ENCODE measurements at regions not wholly inside any gene's neighbourhood (a gene's known extent, or its start where the extent isn't known, plus 50 kb on each side); places are given as distances from the start of the nearest gene placed in this dataset.

DNA sequence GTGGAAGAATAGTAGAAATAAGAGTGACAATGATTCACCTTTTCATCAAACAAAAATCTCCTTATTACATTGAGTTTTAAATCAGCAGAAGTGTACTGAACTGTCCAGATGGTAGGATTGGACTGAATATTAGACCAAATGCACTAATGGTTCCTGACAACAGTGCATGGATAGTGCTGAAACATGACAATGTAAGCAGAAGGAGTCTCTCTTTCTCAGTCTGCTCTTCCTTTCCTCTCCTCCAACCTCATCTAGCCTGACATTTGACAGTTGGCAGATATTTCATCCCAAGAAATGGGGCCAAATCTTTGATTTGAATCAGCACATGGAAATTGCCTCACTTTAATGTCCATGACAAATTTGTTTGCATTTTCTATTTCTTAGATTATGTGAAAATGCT lies 225.1 kb upstream of the PLSCR5 start:
- DNase-seq: peak in 1 of 2 experiments; percentile 4

DNA sequence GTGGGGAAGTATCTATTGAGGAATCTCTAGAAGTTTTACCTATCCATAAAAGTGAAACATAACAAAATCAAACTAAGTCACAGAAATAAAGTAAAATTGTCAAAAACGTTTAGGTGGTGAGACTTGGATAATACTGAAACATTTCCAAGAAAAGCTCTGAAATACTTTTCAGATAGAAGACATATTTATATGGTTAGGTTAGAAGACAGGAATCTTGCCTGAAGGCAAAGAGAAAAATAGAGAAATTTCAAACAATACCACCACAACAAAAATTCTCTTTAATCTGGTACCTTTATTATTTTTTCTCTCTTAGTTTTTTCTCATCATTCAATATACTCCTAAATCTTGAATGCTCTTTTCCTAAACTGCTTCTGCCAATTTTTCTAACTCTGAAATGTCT lies 222.7 kb upstream of the PLSCR5 start:
- no peak for DNase-seq

DNA sequence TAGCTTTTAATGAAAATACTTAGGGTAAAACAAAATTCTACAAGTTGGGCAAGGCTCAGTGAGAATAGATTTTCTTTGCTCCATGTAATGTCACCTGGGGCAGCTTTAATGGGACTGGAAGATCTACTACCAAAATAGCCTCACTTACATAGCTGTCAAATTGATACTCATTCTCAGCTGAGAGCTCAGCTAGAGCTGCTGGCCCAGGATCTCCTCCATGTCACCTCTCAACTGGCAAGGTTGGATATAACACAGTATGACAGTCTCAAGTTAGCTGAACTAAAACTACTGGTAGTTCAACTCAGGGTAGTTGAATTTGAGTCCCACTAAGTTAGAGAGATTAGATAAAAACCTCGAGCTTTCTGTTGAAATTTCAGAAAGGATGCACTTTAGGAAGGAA lies 218.5 kb upstream of the PLSCR5 start:
- DNase-seq: no peak

DNA sequence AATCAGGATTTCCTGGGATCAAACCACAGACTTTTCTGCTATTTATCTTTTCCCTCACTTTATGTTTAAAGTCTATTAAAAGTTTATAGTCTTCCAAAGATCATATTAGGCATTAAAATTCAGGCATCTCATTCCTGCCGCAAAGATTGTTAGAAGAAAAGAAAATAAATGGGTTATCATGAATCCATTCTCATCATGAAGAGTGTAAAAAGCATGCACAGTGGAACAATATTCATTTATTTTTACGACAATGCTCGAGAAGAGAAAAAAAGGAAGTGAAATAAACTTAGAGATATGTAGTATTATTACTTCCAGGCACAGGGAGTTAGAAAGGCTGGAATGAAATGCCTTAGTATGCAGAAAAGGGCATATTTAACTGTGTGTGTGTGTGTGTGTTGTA lies 213.7 kb upstream of the PLSCR5 start:
- DNase-seq: no peak

DNA sequence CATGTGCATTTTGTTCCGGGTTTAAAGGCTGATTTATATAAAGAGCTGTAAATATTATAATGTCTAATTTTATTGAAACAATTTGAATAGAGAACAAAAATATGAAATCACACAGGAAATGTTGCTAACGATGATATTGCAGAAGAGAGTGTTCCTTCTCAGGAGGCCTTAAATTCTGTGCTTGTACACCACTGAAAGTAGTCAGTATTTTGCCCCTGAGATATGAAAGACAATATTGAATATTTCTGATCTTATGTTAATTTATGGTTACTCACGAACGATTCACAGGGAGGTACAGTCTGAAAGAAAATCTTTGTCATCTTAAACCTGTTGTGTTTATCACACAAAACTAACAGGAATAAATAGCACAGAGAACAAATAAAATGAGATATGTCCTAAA lies 213.2 kb upstream of the PLSCR5 start:
- no peak for DNase-seq

DNA sequence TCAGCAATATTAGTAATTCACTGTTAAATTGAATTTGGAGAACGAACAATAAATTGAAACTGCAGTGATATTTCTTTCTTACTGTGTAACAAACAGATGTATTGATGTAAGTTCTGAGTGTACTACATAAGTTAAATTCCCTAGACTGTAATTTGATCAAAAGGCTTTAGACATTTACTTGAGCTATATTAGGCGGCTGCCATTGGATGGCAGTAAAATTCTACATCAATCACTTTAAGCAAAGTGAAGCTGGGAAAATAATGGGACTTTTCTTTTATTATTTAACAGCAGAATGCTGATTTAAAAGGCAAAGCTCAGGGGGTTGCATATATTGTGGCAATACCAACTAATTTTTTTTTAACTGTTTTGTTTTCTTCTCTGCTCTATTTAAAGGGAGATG lies 212.6 kb upstream of the PLSCR5 start:
- DNase-seq: peak; percentile 31 to 46

DNA sequence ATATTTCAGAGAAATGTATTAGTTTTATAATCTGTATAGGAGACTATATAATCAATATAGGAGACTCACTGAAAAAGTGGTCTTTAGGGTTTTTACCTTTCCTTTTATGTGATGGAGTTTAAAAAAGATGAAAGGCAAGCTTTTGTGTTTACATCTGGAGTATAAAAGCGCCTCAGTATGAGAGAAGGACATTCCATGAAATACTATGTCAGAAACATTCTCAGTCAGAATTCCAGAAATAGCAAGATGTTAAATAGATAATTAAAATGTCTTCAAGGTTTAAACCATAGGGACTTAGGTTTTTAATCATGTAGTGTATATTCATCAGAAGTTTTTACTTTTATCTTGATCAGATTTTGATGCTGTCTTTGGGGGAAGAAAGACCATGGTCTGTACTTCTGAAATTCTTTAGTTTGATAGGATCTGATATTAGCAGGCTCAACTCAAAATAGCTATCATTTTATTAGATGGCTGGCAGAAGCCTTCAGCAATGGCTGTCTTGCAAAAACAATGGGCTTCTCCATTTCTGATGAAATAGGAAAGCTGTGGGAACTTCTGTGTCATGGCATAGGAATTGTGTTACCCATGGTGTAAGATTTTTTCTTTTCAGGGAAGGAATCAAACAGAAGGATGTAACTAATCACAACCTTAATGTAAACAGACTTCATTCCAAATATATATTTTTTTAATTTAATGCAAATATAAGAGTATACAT lies 209.6 kb upstream of the PLSCR5 start:
- no peak for DNase-seq

DNA sequence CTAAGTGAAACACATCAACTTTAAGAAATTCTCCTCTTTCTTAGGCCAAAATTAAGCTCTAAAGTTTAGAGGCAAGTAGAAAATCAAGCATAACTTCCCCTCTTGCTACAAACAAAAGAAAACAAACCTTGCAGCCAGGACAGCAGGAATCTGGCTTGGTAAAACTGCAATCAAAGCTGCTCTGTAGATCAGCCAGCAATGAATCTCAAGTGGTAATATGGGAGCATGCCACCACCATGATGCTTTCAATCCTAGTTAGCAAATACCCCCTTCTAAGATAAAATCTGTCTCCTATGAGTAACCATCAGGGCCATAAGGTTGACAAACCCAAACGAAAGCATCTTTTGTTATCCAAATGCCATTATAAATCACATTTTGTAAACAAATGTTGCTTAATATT lies 208.3 kb upstream of the PLSCR5 start:
- DNase-seq: no peak

DNA sequence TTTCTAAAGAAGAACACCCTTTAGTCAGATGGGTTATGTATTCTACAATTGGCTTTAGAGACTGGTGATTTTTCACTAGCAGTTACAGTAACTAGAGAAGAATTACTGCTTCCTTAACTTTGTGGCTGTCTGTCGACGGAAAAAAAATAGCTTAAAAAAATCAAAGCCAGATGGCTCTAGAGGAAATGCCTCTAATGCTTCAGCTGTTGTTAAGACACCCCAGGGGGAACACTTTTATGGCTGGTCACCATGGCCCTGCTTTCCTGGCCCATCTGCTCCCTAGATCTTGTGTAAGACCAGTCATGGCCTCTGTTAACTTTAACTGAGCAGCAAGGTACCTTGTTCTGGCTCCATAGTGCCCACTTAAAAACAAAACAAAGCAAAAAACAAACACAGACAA lies 198.6 kb upstream of the PLSCR5 start:
- DNase-seq: peak in 1 of 2 experiments; percentile 83

DNA sequence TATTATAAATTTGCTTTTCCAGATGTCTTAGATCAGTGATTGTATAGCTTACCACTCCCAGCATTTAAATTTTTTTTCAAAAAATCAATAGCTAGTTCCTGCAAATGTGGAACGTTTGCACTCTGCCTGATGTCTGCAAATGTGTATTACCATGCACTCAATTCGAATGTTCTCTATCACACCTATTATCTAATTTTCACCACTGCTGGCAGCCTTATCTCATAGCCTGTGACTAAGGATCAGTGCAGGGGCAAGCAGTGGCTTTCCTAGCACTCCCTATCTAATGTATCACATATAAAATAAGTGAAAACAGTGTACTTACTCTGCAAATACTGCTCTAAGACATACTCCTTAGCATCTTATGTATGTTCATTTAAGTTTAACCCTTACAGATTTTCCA lies 196.3 kb upstream of the PLSCR5 start:
- no peak for DNase-seq

DNA sequence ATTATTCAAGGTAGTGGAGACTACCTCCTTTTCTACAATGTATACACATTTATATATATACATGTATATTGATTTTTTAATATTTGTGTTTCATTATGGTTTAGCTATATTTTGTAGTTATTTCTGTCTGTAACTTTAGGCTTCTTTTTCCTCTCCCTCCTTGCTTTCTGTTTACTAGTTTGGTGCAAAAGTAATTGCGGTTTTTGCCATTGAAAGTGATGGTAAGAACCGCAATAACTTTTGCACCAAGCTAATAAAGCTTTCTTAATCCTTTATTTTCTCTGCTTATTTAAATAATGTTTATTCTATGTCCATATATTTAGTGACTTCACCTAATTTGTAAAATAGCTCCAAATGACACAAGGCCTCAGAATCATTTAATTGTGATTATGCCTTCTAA lies 195.3 kb upstream of the PLSCR5 start:
- no peak for DNase-seq

DNA sequence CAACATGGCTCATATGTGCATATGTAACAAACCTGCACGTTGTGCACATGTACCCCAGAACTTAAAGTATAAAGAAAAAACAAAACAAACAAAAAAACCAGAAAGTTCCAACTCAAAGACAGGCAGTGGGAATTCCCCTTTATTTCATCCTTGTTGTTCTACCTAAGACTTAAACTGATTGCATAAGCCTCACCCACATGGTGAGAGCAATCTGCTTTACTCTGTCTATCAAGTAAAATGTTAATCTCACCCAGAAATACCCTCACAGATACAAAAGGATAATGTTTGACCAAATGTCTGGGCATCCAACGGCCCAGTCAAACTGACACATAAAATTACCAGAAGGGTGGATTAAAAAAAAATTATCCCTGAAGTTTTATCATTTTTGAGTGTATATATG lies 190.9 kb upstream of the PLSCR5 start:
- DNase-seq: no peak

DNA sequence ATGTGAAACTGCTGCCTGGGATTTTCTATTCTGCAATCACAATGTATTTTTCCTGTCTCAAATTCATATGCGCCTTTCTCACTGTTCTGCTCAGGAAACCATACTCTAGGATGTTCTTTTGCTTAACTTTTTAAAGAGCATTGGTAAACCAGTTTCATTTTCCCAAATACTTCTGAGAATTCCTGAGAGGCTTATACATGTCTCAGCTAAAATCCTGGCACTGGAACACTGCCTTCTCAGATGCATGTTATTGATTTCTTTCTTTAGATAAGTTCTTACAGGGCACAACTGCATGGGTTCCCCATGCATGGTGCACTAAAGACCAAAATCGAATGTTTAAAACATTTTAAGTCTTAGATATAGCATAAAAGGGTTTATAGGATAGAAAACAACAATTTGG lies 178.3 kb upstream of the PLSCR5 start:
- no peak for DNase-seq

DNA sequence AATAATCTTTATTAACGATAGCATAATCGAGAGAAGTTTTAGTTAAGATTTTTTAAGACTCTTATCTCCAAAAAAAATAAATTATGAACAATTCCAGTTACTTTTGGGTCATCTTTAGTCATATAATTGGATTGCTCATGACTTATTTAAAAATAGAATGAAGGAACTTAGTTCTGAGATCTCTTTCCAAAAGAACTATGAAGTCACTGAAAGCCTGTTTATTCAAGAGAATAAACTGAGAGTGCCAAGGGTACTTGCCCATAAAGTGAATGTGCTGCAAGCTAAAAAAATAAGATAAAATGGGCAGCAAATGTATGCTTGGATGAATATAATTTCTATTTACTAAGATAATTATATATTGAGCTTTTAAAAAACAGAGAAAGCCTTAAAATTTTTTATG lies 176.5 kb upstream of the PLSCR5 start:
- no peak for DNase-seq

DNA sequence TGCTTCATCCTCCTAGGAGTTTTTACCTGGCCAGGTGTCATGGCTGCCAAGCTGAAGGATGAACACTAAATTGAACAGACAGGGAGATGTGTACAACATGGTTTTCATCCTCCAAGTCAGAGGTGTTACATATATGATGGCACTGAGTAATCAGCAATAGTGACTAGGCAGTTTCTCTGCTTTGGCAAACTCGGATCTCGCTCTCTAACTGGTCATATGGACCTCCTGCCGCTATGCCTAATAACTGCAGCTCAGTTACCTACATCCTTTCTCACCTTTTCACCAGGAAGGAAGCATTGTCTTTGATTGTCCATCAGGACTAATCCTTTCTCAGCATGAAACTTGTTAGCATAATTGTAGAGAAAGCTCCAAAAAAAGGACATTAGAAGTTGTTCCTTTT lies 175.9 kb upstream of the PLSCR5 start:
- DNase-seq: peak; percentile 75 to 95

DNA sequence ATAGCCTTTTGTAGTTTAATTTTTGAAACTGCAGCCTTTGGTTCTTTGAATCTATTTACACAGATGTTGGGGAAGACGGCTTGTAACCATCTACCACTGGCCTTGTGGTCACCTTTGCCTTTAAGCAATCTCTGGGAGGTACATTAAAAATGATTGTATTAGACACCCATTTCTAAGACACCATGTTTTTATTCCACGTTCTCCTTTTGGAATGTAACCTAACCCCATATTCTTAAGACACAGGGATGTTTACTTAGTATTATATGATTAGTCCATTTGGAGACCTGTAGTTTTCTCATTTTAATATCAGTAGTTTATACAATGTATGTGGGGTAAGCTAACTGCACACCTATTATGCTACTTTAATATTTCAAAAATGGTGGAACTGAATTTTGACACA lies 175.1 kb upstream of the PLSCR5 start:
- DNase-seq: no peak

DNA sequence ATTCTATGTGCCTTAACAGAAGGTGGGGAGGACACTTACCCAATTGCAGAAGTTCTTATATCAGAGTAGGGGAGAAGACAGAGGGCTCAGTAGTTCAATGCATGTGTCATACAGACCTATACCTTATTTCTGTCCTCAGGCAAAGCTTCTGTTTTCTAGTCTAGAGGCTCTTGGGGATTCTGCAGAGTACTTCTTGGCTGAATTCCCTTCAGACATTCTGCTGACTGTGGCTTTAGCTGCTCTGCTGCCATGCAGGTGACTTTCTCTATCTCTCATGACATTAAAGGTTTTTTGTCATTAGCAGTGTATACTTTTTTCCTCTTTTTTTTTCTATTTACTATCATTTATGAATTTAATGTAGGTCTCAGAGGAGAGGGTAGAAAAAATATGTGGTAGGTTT lies 172.8 kb upstream of the PLSCR5 start:
- no peak for DNase-seq

DNA sequence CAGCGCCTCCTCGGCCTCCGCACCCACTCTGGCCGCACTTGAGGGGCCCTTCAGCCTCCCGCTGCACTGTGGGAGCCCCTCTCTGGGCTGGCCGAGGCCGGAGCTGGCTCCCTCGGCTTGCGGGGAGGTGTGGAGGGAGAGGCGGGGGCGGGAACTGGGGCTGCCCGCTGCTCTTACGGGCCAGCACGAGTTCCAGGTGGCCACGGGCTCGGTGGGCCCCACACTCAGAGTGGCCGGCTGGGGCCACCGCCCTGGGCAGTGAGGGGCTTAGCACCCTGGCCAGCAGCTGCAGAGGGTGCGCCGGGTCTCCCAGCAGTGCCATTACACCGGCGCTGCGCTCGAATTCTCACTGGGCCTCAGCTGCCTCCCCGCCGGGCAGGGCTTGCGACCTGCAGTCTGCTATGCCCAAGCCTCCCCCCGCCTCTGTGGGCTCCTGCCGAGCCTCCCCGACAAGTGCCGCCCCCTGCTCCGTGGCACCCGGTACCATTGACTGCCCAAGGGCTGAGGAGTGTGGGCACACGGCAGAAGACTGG lies 167.1 kb upstream of the PLSCR5 start:
- no peak for DNase-seq

DNA sequence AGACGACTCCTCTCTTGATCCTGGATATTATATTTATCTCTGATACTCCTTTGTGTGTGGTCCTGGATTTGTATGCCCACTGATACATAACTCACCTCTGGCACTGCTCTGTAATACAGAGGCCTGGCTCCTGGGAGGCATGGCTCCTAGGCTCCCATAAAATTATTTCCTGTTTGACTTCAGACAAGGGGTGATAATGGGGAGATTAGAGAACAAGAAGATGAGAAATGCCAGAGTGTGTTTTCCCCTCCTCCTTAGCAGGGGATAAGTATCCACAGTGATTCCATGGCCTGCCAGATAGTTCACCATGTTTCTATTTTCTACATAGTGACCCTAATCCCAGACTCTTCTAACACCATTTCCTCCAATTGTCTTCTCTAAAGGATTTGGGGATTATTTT lies 165.7 kb upstream of the PLSCR5 start:
- no peak for DNase-seq

DNA sequence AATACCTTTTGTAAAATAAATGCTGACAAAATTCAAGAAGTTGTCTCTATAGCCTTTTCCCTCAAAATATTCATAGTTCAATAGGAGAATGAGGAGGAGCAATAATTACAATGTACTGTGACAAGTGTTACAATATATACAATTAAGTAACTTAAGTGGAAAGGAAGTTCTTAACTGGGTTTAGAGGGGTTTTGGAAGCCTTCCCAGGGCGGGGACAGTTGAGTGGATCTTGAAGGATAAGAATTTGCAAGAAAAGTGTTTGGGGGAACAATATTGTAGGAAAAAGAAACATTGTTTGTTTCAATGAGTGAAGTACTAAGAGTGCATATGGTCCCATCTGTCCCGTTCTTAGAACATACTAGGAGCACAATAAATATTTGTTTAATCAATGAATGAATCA lies 165.2 kb upstream of the PLSCR5 start:
- DNase-seq: no peak

DNA sequence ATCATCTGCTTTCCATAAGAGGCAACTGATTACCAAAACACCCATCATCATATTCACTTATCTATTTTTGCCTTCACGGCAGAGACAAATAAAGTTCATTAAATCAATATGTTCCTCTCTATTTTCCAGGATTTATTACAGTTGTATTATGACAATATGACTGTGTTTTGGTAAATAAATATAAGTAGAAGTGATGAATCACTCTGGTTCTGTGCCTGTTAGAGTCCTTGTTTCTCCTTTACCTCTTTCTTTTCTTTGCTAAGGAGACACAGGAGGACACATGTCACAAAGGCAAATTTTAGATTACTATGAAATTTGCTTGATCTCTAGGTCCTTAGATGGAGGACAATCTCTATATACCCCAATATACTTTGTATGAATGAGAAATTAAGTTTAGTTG lies 152.6 kb upstream of the PLSCR5 start:
- no peak for DNase-seq

DNA sequence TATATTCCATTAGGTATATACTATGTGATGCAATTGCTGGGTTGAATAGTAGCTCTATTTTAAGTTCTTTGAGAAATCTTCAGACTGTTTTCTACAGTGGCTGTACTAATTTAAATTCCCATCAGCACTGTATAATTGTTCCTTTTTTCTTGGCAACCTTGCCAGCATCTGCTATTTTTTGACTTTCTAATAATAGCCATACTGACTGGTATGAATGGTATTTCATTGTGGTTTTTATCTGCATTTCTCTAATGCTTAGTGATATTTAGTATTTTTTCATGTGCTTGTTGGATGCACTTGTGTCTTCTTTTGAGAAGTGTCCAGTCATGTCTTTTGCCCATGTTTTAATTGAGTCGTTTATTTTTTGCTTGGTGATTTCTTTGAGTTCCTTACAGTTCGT lies 145.1 kb upstream of the PLSCR5 start:
- no peak for DNase-seq

DNA sequence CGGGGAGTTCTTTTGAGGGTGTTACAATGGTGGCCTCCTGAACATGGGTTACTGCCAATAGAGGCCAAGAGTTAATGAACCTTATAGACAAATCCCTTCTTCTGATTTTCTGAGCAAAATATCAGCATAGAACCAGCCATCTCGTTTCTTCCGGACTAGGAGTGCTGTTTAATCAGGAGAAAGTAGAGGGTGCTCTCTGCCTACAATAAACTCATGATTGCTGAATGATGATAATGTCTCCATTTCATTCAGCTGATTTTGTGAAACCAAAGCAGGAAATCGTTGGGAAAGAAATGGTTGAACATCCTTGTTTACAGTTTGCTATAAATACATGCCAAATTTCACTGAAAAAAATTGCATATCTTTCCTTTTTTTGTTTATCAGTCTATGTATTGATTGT lies 142.8 kb upstream of the PLSCR5 start:
- DNase-seq: peak in 1 of 2 experiments; percentile 42

DNA sequence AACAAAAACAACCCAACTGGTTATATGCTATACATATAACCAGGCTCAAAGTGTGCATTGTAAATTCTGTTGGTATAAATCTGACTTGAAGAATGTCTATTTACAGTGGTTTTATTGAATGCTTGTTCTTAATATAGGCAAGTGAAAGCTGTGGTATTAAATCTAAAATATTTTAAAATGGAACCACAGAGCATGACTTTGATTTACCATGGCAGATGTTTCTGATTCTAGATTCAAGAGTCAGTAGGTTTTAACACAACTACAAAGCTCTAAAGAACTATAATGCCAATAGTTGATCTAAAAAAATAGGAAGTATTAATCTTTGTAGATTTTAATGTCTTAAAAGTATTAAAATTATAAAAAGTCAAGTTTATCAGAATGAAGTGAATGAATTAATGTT lies 141.9 kb upstream of the PLSCR5 start:
- no peak for DNase-seq

DNA sequence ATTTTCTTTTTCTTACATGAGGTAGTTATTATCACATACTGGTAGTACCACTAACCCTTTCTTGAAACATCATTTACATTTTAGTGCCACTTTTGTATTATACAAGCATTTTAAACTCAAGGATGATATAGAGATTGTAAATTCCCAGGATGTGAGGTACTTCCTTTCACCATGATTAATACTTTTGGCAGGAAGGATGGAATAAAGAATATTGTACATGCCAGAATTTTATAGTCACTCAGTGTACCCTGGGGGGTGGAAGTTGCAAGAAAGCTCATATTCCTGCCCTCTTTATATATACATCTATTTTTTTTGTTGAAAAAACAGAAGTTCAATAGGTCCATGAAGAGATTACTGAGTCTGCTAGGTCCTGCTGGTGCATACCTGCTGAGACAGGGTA lies 141.0 kb upstream of the PLSCR5 start:
- DNase-seq: no peak

Measured in cerebellar nuclear complex (tissue), 1 donor.